Neural cell (in vitro differentiated cells): ENCODE measurements at regions not wholly inside any gene's neighbourhood (a gene's known extent, or its start where the extent isn't known, plus 50 kb on each side); places are given as distances from the start of the nearest gene placed in this dataset.

Source experiments
- CTCF ChIP-seq: fragments of 450-650 bp; IDR thresholded peaks from 2 replicates; pipeline ENCODE4 v1.5.1; 2014; ENCODE audit warnings: antibody characterized with exemption, mild to moderate bottlenecking, moderate library complexity; ENCODE audit not compliant: poor library complexity, severe bottlenecking
- MXI1 ChIP-seq: fragments of 450-650 bp; conservative IDR thresholded peaks from 2 replicates; pipeline ENCODE4 v1.6.1; 2014; ENCODE audit warnings: antibody characterized with exemption, mild to moderate bottlenecking; ENCODE audit not compliant: poor library complexity, severe bottlenecking
- POLR2AphosphoS5 ChIP-seq: IDR thresholded peaks from 2 replicates; pipeline ENCODE4 v1.6.1; 2012
- SMC3 ChIP-seq: fragments of 450-650 bp; conservative IDR thresholded peaks from 2 replicates; pipeline ENCODE4 v1.6.1; 2014; ENCODE audit warnings: antibody characterized with exemption, mild to moderate bottlenecking, moderate library complexity; ENCODE audit not compliant: poor library complexity
- TAF1 ChIP-seq: IDR thresholded peaks from 2 replicates; pipeline ENCODE4 v1.6.1; 2012; ENCODE audit warnings: low read depth

DNA sequence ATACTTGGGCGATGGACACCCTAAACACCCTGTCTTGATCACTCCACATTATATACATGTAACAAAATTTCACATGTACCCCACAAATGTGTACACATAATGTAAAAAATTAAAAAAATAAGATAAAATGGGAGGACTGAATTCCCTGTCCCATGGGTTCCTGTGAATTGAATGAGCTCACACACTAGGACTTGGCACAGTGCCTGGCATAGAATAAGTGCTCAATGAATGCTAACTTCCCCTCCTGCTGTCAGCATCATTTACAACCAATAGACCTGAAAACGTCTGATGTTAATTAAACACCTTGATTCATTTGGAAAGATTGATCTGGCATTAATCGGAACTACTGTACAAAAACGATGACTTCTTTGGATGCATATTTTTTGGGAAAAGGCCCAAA is 117.3 kb upstream of the ZNF438 start:
- TF ChIP-seq POLR2AphosphoS5 (no peak), CTCF (no peak), SMC3 (no peak), TAF1 (no peak), MXI1 (no peak)
